H1 (cell line): ENCODE measurements at regions not wholly inside any gene's neighbourhood (a gene's known extent, or its start where the extent isn't known, plus 50 kb on each side); places are given as distances from the start of the nearest gene placed in this dataset.

Experiments
- CTCF ChIA-PET: fragments of 300-600 bp; sonication (Branson Sonifier 250); formaldehyde crosslinking; loops from one replicate; lab custom pipeline; 2021; ENCODE audit not compliant: partially characterized antibody; lab: Charles Lee
- POLR2A ChIA-PET: fragments of 300-600 bp; sonication (Branson Sonifier 250); formaldehyde crosslinking; loops from one replicate; lab custom pipeline; 2021; ENCODE audit warnings: inconsistent platforms; ENCODE audit not compliant: partially characterized antibody; lab: Charles Lee
- DNase-seq, 2 experiments: peaks; one replicate each; pipeline versions ENCODE4 v3.0.0 to v3.0.0-alpha.2; 2010 to 2022; ENCODE audit warnings: low spot score in 2 of 2, low read depth in 1 of 2, mixed read lengths in 1 of 2
- FAIRE-seq: peaks from 2 replicates; lab custom pipeline; 2011; peaks lifted over from hg19 to GRCh38; lab: Jason Lieb, UNC
- H2AFZ ChIP-seq: 2 replicates; pipeline ENCODE4 v1.8.1; 2012; ENCODE audit warnings: low read length, inconsistent platforms
- H2AK5ac ChIP-seq: 2 replicates; pipeline ENCODE4 v1.6.1; 2013; ENCODE audit warnings: low read depth, low read length
- H2BK120ac ChIP-seq: replicated peaks from 2 replicates; pipeline ENCODE3; 2013; ENCODE audit warnings: low read depth, low read length, inconsistent platforms
- H2BK12ac ChIP-seq: 2 replicates; pipeline ENCODE4 v1.6.1; 2013; ENCODE audit warnings: low read depth, low read length
- H2BK15ac ChIP-seq: 2 replicates; pipeline ENCODE4 v1.6.1; 2013; ENCODE audit warnings: low read length
- H2BK20ac ChIP-seq: 2 replicates; pipeline ENCODE4 v1.6.1; 2013; ENCODE audit warnings: low read length
- H2BK5ac ChIP-seq: 2 replicates; pipeline ENCODE4 v1.6.1; 2013; ENCODE audit warnings: low read depth, low read length
- H3K14ac ChIP-seq: 2 replicates; pipeline ENCODE4 v1.6.1; 2013; ENCODE audit warnings: inconsistent platforms; ENCODE audit not compliant: insufficient read length
- H3K18ac ChIP-seq: 2 replicates; pipeline ENCODE4 v1.6.1; 2013; ENCODE audit warnings: low read length; ENCODE audit errors: extremely low read depth
- H3K23ac ChIP-seq: 2 replicates; pipeline ENCODE4 v1.6.1; 2013; ENCODE audit warnings: inconsistent platforms; ENCODE audit not compliant: insufficient read length
- H3K23me2 ChIP-seq: 2 replicates; pipeline ENCODE4 v1.6.1; 2013; ENCODE audit warnings: low read depth, low read length
- H3K27ac ChIP-seq: 2 replicates; pipeline ENCODE4 v1.6.1; 2011; ENCODE audit warnings: low read depth, low read length, inconsistent platforms
- H3K27me3 ChIP-seq, 4 experiments: replicated peaks in 1 of 4; 1 replicate in 1 of 4; 2 replicates in 3 of 4; pipeline versions ENCODE4 v1.6.1 to v1.8.1; 2011 to 2013; ENCODE audit warnings: low read length in 3 of 4, mild to moderate bottlenecking in 3 of 4, inconsistent platforms in 2 of 4, mixed read lengths in 2 of 4, moderate library complexity in 1 of 4; ENCODE audit not compliant: control insufficient read depth in 3 of 4, insufficient read depth in 3 of 4; ENCODE audit errors: extremely low read depth in 1 of 4
- H3K36me3 ChIP-seq, 4 experiments: 2 replicates each; pipeline versions ENCODE4 v1.6.1 to v1.8.1; 2011 to 2013; ENCODE audit warnings: mild to moderate bottlenecking in 4 of 4, low read length in 3 of 4, moderate library complexity in 2 of 4, control low read depth in 1 of 4, inconsistent platforms in 1 of 4; ENCODE audit not compliant: insufficient read depth in 4 of 4, control insufficient read depth in 2 of 4
- H3K4ac ChIP-seq: replicated peaks from 2 replicates; pipeline ENCODE3; 2013; ENCODE audit warnings: low read length, low read depth, mixed read lengths, inconsistent platforms; ENCODE audit not compliant: insufficient read length
- H3K4me1 ChIP-seq, 4 experiments: replicated peaks in 1 of 4; 1 replicate in 1 of 4; 2 replicates in 3 of 4; pipeline versions ENCODE4 v1.6.1 to v1.8.1; 2011 to 2013; ENCODE audit warnings: low read length in 3 of 4, inconsistent platforms in 2 of 4, mixed read lengths in 1 of 4; ENCODE audit not compliant: insufficient read depth in 4 of 4, control insufficient read depth in 3 of 4
- H3K4me2 ChIP-seq, 2 experiments: 2 replicates each; pipeline versions ENCODE4 v1.6.1 to v1.8.1; 2011 to 2013; ENCODE audit warnings: low read depth in 2 of 2, low read length in 2 of 2, control low read depth in 1 of 2, inconsistent platforms in 1 of 2, mild to moderate bottlenecking in 1 of 2; ENCODE audit not compliant: insufficient read depth in 1 of 2
- H3K4me3 ChIP-seq, 4 experiments: fragments of 200-600, 300-600 bp in 1 of 4; sonication (generic), shearing (Covaris generic), sonication (Bioruptor Twin) in 1 of 4; 2 replicates each; pipeline versions ENCODE4 v1.5.1 to v1.8.1; 2011 to 2016; ENCODE audit warnings: low read length in 4 of 4, low read depth in 3 of 4, control low read depth in 2 of 4, inconsistent platforms in 2 of 4, mild to moderate bottlenecking in 2 of 4, mixed read lengths in 1 of 4, moderate library complexity in 1 of 4; ENCODE audit not compliant: insufficient read depth in 2 of 4; ENCODE audit errors: extremely low read depth in 1 of 4
- H3K56ac ChIP-seq: replicated peaks from 2 replicates; pipeline ENCODE3; 2013; ENCODE audit warnings: low read depth, mild to moderate bottlenecking, mixed read lengths, low read length, inconsistent platforms; ENCODE audit not compliant: insufficient read length
- H3K79me1 ChIP-seq: 2 replicates; pipeline ENCODE4 v1.6.1; 2013; ENCODE audit warnings: low read depth, low read length, control low read depth
- H3K79me2 ChIP-seq, 2 experiments: 2 replicates each; pipeline versions ENCODE4 v1.6.1 to v1.8.1; 2012 to 2013; ENCODE audit warnings: low read length in 2 of 2, mild to moderate bottlenecking in 2 of 2, inconsistent platforms in 1 of 2; ENCODE audit not compliant: insufficient read depth in 2 of 2, control insufficient read depth in 1 of 2
- H3K9ac ChIP-seq, 4 experiments: replicated peaks in 1 of 4; 1 replicate in 1 of 4; 2 replicates in 3 of 4; pipeline versions ENCODE4 v1.6.1 to v1.8.1; 2011 to 2013; ENCODE audit warnings: low read depth in 3 of 4, low read length in 3 of 4, control low read depth in 2 of 4, mild to moderate bottlenecking in 2 of 4, moderate library complexity in 2 of 4, inconsistent platforms in 1 of 4; ENCODE audit errors: extremely low read depth in 1 of 4
- H3K9me3 ChIP-seq, 2 experiments: 2 replicates each; pipeline versions ENCODE4 v1.6.1 to v1.8.1; 2012 to 2013; ENCODE audit warnings: mild to moderate bottlenecking in 2 of 2, moderate library complexity in 2 of 2, control low read depth in 1 of 2, inconsistent platforms in 1 of 2, low read depth in 1 of 2, low read length in 1 of 2, mixed read lengths in 1 of 2; ENCODE audit not compliant: insufficient read depth in 2 of 2
- H4K20me1 ChIP-seq, 2 experiments: replicated peaks in 1 of 2; 2 replicates each; pipeline versions ENCODE3 to v1.8.1; 2011 to 2013; ENCODE audit warnings: inconsistent platforms in 2 of 2, low read length in 2 of 2, mild to moderate bottlenecking in 1 of 2; ENCODE audit not compliant: insufficient read depth in 2 of 2, control insufficient read depth in 1 of 2
- H4K5ac ChIP-seq: 2 replicates; pipeline ENCODE4 v1.6.1; 2013; ENCODE audit warnings: low read length, low read depth, mixed read lengths, inconsistent platforms; ENCODE audit not compliant: insufficient read length
- H4K8ac ChIP-seq: 2 replicates; pipeline ENCODE4 v1.8.0; 2013; ENCODE audit warnings: mild to moderate bottlenecking, moderate library complexity, low read length, inconsistent platforms; ENCODE audit not compliant: insufficient read depth; ENCODE audit errors: extremely low read depth
- H4K91ac ChIP-seq: replicated peaks from 2 replicates; pipeline ENCODE3; 2013; ENCODE audit warnings: low read length, mixed read lengths, inconsistent platforms; ENCODE audit not compliant: insufficient read length
- CHD2 ChIP-seq: IDR thresholded peaks from 2 replicates; pipeline ENCODE4 v1.6.1; 2012; ENCODE audit warnings: low read length, improper control_type of control experiment
- CTBP2 ChIP-seq: IDR thresholded peaks from 2 replicates; pipeline ENCODE4 v1.7.0; 2011; ENCODE audit warnings: borderline replicate concordance, mild to moderate bottlenecking, moderate library complexity, mixed read lengths, low read length; ENCODE audit not compliant: insufficient read depth, insufficient read length
- NANOG ChIP-seq: IDR thresholded peaks from 2 replicates; pipeline ENCODE4 v1.6.1; 2011; ENCODE audit warnings: low read length, low read depth, mild to moderate bottlenecking, inconsistent platforms; ENCODE audit not compliant: insufficient read depth, poor library complexity, severe bottlenecking
- PHF8 ChIP-seq: fragments of 200-600 bp; sonication (generic); conservative IDR thresholded peaks from 2 replicates; pipeline ENCODE4 v1.7.1; 2012; ENCODE audit warnings: low read depth, mild to moderate bottlenecking, inconsistent platforms, low read length, moderate library complexity
- RBBP5 ChIP-seq: IDR thresholded peaks from 2 replicates; pipeline ENCODE4 v1.7.1; 2012; ENCODE audit warnings: low read depth, mild to moderate bottlenecking, inconsistent platforms, low read length, moderate library complexity, borderline replicate concordance
- RXRA ChIP-seq: IDR thresholded peaks from 2 replicates; pipeline ENCODE4 v1.6.1; 2011; ENCODE audit warnings: low read depth, mild to moderate bottlenecking, low read length, moderate library complexity; ENCODE audit not compliant: insufficient read depth
- SIRT6 ChIP-seq: IDR thresholded peaks from one replicate; pipeline ENCODE4 v1.7.1; 2012; ENCODE audit warnings: low read length, inconsistent platforms
- SP1 ChIP-seq: IDR thresholded peaks from 2 replicates; pipeline ENCODE4 v1.6.1; 2011; ENCODE audit warnings: low read depth, low read length
- TAF7 ChIP-seq: optimal IDR thresholded peaks from 2 replicates; pipeline ENCODE3; 2011; ENCODE audit warnings: low read depth, mild to moderate bottlenecking, inconsistent platforms, low read length, moderate library complexity, borderline replicate concordance
- TCF12 ChIP-seq: IDR thresholded peaks from 2 replicates; pipeline ENCODE4 v1.6.1; 2011; ENCODE audit warnings: low read depth, mild to moderate bottlenecking, low read length
- WGBS, 2 experiments: shearing (Covaris generic) in 1 of 2; methylation state at CpG; one replicate each; pipeline versions ENCODE4 v1.1.6 to v1.1.7; 2013 to 2015; ENCODE audit warnings: low lambda C conversion rate in 2 of 2, mixed read lengths in 2 of 2, inconsistent platforms in 1 of 2, low coverage in 1 of 2, missing lambda C conversion rate in 1 of 2; ENCODE audit not compliant: insufficient replicate concordance in 2 of 2, insufficient coverage in 1 of 2, insufficient read length in 1 of 2; ENCODE audit errors: extremely low coverage in 1 of 2, missing lambda C conversion rate in 1 of 2; 5-methylcytosine and 5-hydroxymethylcytosine counted together
- TF ChIP-seq, protein P1 (sequence below): IDR thresholded peaks from 2 replicates; pipeline ENCODE4 v1.6.1; 2012; ENCODE audit warnings: low read length, inconsistent platforms
- TF ChIP-seq, protein P2 (sequence below): IDR thresholded peaks from 2 replicates; pipeline ENCODE4 v1.6.1; 2011; ENCODE audit warnings: low read length, improper control_type of control experiment

DNA sequence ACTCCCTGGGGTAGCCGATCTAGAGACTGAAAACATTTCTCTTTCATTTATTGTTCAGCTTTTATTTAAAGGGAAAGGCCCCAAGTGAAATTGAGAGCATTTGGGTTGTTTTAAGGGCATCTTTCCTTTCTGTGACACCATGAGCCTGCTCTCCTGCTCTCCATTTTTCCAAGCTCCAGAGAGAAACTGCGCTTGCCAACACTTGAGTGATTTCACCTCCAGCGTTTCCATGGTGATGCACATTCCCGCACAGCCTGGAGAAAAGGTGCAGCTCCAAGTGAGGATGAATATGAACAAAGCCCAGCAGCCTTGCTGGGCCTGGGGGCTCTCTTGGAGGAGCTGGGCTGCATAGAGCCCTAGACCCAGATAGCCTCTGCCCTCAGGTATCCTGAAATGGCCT lies 159.2 kb upstream of the PPP2R3A start:
- Histone ChIP-seq H4K20me1 (no peaks in the 10 kb centered on the region), H3K23ac (no peak overlapping the region), H3K23me2 (no peaks in the 10 kb centered on the region), H2AFZ (no peak overlapping the region), H3K9me3 (no peaks in the 10 kb centered on the region), H3K9ac (no peak overlapping the region), H2BK12ac (no peak overlapping the region), H3K56ac (no peak overlapping the region), H3K36me3 (no peaks in the 10 kb centered on the region), H3K79me1 (no peaks in the 10 kb centered on the region), H3K14ac (no peak overlapping the region), H3K27ac (no peak overlapping the region), H3K4me1 (peaks cover 0 to 7% (median 3%) of the 10 kb centered on the region in 4 experiments; a peak in 4 of 7 replicates), H4K8ac (no peak overlapping the region), H2BK5ac (no peak overlapping the region), H3K4me2 (no peak overlapping the region), H2BK20ac (no peak overlapping the region), H3K4ac (no peak overlapping the region), H4K91ac (no peak overlapping the region), H3K79me2 (no peaks in the 10 kb centered on the region), H3K4me3 (no peak overlapping the region), H3K27me3 (no peaks in the 10 kb centered on the region), H4K5ac (no peak overlapping the region), H3K18ac (no peak overlapping the region), H2BK15ac (no peak overlapping the region), H2BK120ac (no peak overlapping the region), H2AK5ac (no peak overlapping the region)
- CTCF ChIA-PET = interaction anchor here (0.6 to 1.5 kb wide), 6 partner anchors 8 to 350 kb away, joined by 3 to 6 read pairs (median 4); no protein-coding TSS in a partner anchor
- WGBS, 2 experiments = 96% methylated on average over 4 of the region's 4 CpGs; no CpG with 5 or more reads in 1 of the 2 experiments
- POLR2A ChIA-PET = no interaction called here
- DNase-seq (no peak), FAIRE-seq (no peak)
- TF ChIP-seq RBBP5 (no peak), PHF8 (no peak), RXRA (no peak), SIRT6 (no peak), CHD2 (no peak), SP1 (no peak), TAF7 (no peak), CTBP2 (no peak), TCF12 (no peak), NANOG (no peak)
- TF ChIP-seq, protein P1, sequence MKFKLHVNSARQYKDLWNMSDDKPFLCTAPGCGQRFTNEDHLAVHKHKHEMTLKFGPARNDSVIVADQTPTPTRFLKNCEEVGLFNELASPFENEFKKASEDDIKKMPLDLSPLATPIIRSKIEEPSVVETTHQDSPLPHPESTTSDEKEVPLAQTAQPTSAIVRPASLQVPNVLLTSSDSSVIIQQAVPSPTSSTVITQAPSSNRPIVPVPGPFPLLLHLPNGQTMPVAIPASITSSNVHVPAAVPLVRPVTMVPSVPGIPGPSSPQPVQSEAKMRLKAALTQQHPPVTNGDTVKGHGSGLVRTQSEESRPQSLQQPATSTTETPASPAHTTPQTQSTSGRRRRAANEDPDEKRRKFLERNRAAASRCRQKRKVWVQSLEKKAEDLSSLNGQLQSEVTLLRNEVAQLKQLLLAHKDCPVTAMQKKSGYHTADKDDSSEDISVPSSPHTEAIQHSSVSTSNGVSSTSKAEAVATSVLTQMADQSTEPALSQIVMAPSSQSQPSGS = no peak
- TF ChIP-seq, protein P2, sequence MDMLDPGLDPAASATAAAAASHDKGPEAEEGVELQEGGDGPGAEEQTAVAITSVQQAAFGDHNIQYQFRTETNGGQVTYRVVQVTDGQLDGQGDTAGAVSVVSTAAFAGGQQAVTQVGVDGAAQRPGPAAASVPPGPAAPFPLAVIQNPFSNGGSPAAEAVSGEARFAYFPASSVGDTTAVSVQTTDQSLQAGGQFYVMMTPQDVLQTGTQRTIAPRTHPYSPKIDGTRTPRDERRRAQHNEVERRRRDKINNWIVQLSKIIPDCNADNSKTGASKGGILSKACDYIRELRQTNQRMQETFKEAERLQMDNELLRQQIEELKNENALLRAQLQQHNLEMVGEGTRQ = no peak
